H9 (cell line): ENCODE measurements at regions not wholly inside any gene's neighbourhood (a gene's known extent, or its start where the extent isn't known, plus 50 kb on each side); places are given as distances from the start of the nearest gene placed in this dataset.

Experiments
- DNase-seq: peaks from one replicate; pipeline ENCODE4 v3.0.0-alpha.2; 2017
- H2AFZ ChIP-seq: one replicate; pipeline ENCODE4 v1.6.1; 2013; ENCODE audit warnings: mild to moderate bottlenecking, low read length, control low read depth, moderate library complexity
- H2AK5ac ChIP-seq: 2 replicates; pipeline ENCODE4 v1.6.1; 2013; ENCODE audit warnings: low read length, control low read depth, mixed read lengths; ENCODE audit not compliant: insufficient read length
- H2BK120ac ChIP-seq: one replicate; pipeline ENCODE4 v1.6.1; 2013; ENCODE audit warnings: low read depth, mild to moderate bottlenecking, low read length, control low read depth, inconsistent platforms; ENCODE audit not compliant: poor library complexity, severe bottlenecking
- H2BK12ac ChIP-seq: 2 replicates; pipeline ENCODE4 v1.6.1; 2013; ENCODE audit warnings: low read length, control low read depth, mixed read lengths, low read depth; ENCODE audit not compliant: insufficient read length
- H2BK15ac ChIP-seq: 2 replicates; pipeline ENCODE4 v1.6.1; 2013; ENCODE audit warnings: low read depth, low read length, control low read depth
- H2BK20ac ChIP-seq: one replicate; pipeline ENCODE4 v1.6.1; 2013; ENCODE audit warnings: low read depth, mild to moderate bottlenecking, low read length, control low read depth, inconsistent platforms; ENCODE audit not compliant: poor library complexity, severe bottlenecking
- H2BK5ac ChIP-seq: 2 replicates; pipeline ENCODE4 v1.6.1; 2013; ENCODE audit warnings: low read length, control low read depth, mixed read lengths; ENCODE audit not compliant: insufficient read length
- H3K14ac ChIP-seq: 2 replicates; pipeline ENCODE4 v1.6.1; 2013; ENCODE audit warnings: low read length, control low read depth; ENCODE audit not compliant: insufficient read depth
- H3K18ac ChIP-seq: 2 replicates; pipeline ENCODE4 v1.6.1; 2013; ENCODE audit warnings: low read depth, mild to moderate bottlenecking, mixed read lengths, low read length, control low read depth; ENCODE audit not compliant: insufficient read length
- H3K23ac ChIP-seq: 2 replicates; pipeline ENCODE4 v1.6.1; 2013; ENCODE audit warnings: low read length, control low read depth, mixed read lengths, low read depth; ENCODE audit not compliant: insufficient read length
- H3K23me2 ChIP-seq: 2 replicates; pipeline ENCODE4 v1.6.1; 2013; ENCODE audit warnings: low read depth, mild to moderate bottlenecking, mixed read lengths, low read length, control low read depth; ENCODE audit not compliant: insufficient read length, poor library complexity, severe bottlenecking
- H3K27ac ChIP-seq: 2 replicates; pipeline ENCODE4 v1.5.1; 2013; ENCODE audit warnings: low read length, control low read depth, mixed read lengths, low read depth; ENCODE audit not compliant: insufficient read length
- H3K27me3 ChIP-seq: 2 replicates; pipeline ENCODE4 v1.6.1; 2013; ENCODE audit warnings: low read length, control low read depth, inconsistent platforms; ENCODE audit not compliant: insufficient read depth
- H3K4ac ChIP-seq: 2 replicates; pipeline ENCODE4 v1.6.1; 2013; ENCODE audit warnings: low read depth, mild to moderate bottlenecking, control low read depth, inconsistent platforms, low read length, moderate library complexity
- H3K4me1 ChIP-seq: 2 replicates; pipeline ENCODE4 v1.6.1; 2013; ENCODE audit warnings: low read length, control low read depth, inconsistent platforms; ENCODE audit not compliant: insufficient read depth
- H3K4me2 ChIP-seq: 2 replicates; pipeline ENCODE4 v1.6.1; 2013; ENCODE audit warnings: low read length, control low read depth, mixed read lengths; ENCODE audit not compliant: insufficient read length, insufficient read depth
- H3K56ac ChIP-seq: 2 replicates; pipeline ENCODE4 v1.6.1; 2013; ENCODE audit warnings: low read depth, mild to moderate bottlenecking, mixed read lengths, low read length, control low read depth; ENCODE audit not compliant: insufficient read length
- H3K79me1 ChIP-seq: 2 replicates; pipeline ENCODE4 v1.6.1; 2013; ENCODE audit warnings: low read depth, mild to moderate bottlenecking, moderate library complexity, low read length, control low read depth, inconsistent platforms; ENCODE audit not compliant: insufficient read depth, poor library complexity, severe bottlenecking
- H3K79me2 ChIP-seq: 2 replicates; pipeline ENCODE4 v1.6.1; 2013; ENCODE audit warnings: low read length, control low read depth, inconsistent platforms; ENCODE audit not compliant: insufficient read depth
- H3K9ac ChIP-seq: 2 replicates; pipeline ENCODE4 v1.6.1; 2013; ENCODE audit warnings: low read length, control low read depth, mixed read lengths; ENCODE audit not compliant: insufficient read length; ENCODE audit errors: extremely low read depth
- H3K9me3 ChIP-seq: one replicate; pipeline ENCODE4 v1.6.1; 2013; ENCODE audit warnings: low read depth, low read length, inconsistent platforms; ENCODE audit not compliant: control insufficient read depth
- H3T11ph ChIP-seq: one replicate; pipeline ENCODE4 v1.6.1; 2013; ENCODE audit warnings: mild to moderate bottlenecking, low read length, control low read depth, inconsistent platforms
- H4K20me1 ChIP-seq: one replicate; pipeline ENCODE4 v1.6.1; 2013; ENCODE audit not compliant: control insufficient read depth, insufficient read length, insufficient read depth
- H4K5ac ChIP-seq: 2 replicates; pipeline ENCODE4 v1.6.1; 2013; ENCODE audit warnings: low read depth, mild to moderate bottlenecking, mixed read lengths, low read length, control low read depth; ENCODE audit not compliant: insufficient read length
- H4K8ac ChIP-seq: replicated peaks from 2 replicates; pipeline ENCODE4 v1.6.1; 2013; ENCODE audit warnings: low read length, control low read depth, mixed read lengths, low read depth; ENCODE audit not compliant: insufficient read length
- H4K91ac ChIP-seq: 2 replicates; pipeline ENCODE4 v1.6.1; 2013; ENCODE audit warnings: low read depth, mild to moderate bottlenecking, moderate library complexity, mixed read lengths, low read length, control low read depth; ENCODE audit not compliant: insufficient read length
- H3K27ac Mint-ChIP-seq, 3 experiments: 2 replicates in 2 of 3; 3 replicates in 1 of 3; pipeline ENCODE4 v1.8.0; 2020 to 2021; ENCODE audit warnings: mixed read lengths in 3 of 3, mild to moderate bottlenecking in 1 of 3, moderate library complexity in 1 of 3
- H3K27me3 Mint-ChIP-seq: 2 replicates; pipeline ENCODE4 v1.8.0; 2021; ENCODE audit warnings: low read depth, mild to moderate bottlenecking, moderate library complexity, mixed read lengths
- H3K36me3 Mint-ChIP-seq, 3 experiments: 2 replicates in 2 of 3; 3 replicates in 1 of 3; pipeline ENCODE4 v1.8.0; 2020 to 2021; ENCODE audit warnings: low read depth in 3 of 3, mixed read lengths in 3 of 3; ENCODE audit not compliant: insufficient read depth in 1 of 3
- H3K4me1 Mint-ChIP-seq, 2 experiments: 2 replicates each; pipeline ENCODE4 v1.8.0; 2020; ENCODE audit warnings: mixed read lengths in 2 of 2
- H3K4me3 Mint-ChIP-seq, 2 experiments: 2 replicates in 1 of 2; 3 replicates in 1 of 2; pipeline ENCODE4 v1.8.0; 2020 to 2021; ENCODE audit warnings: mild to moderate bottlenecking in 2 of 2, mixed read lengths in 2 of 2, moderate library complexity in 1 of 2
- H3K9me3 Mint-ChIP-seq, 2 experiments: 2 replicates in 1 of 2; 3 replicates in 1 of 2; pipeline ENCODE4 v1.8.0; 2020; ENCODE audit warnings: mild to moderate bottlenecking in 2 of 2, mixed read lengths in 2 of 2, moderate library complexity in 1 of 2
- TF ChIP-seq, protein P1 (sequence below): fragments of 200-600 bp; sonication (generic); conservative IDR thresholded peaks from 3 replicates; pipeline ENCODE4 v1.8.0; 2021; ENCODE audit warnings: antibody characterized with exemption, mild to moderate bottlenecking

DNA sequence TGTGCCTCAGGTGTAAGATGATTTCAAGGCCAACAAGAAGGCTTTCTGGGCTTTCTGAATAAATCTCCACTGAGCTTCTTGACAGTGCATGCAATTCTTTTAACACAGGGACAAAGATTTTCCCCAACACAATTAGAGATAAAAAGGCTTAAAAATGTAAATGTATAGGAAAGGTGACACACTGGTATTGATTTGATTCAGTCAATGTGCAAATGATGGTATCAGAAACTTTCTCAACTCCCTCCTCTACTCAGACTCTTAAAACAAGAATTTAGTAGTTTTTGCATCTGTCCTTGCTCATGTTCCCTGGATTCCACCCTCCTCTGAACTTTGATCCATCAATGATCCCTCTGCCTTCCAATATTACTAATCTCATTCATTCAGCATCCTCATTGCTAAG, 111.6 kb upstream of the FNDC3A start:
- no peaks in the 10 kb centered on the region for H3K27me3 ChIP-seq
- no peak overlapping the region for H3K4me2 ChIP-seq
- H3K18ac ChIP-seq: no peak overlapping the region
- H4K20me1 ChIP-seq: no peaks in the 10 kb centered on the region
- H2AFZ ChIP-seq: no peak overlapping the region
- H3K79me2 ChIP-seq: no peaks in the 10 kb centered on the region
- no peaks in the 10 kb centered on the region for H3K36me3 Mint-ChIP-seq
- no peak overlapping the region for H2BK15ac ChIP-seq
- H3K9me3 ChIP-seq: no peaks in the 10 kb centered on the region
- no peak overlapping the region for H3K9ac ChIP-seq
- TF ChIP-seq, protein P1, sequence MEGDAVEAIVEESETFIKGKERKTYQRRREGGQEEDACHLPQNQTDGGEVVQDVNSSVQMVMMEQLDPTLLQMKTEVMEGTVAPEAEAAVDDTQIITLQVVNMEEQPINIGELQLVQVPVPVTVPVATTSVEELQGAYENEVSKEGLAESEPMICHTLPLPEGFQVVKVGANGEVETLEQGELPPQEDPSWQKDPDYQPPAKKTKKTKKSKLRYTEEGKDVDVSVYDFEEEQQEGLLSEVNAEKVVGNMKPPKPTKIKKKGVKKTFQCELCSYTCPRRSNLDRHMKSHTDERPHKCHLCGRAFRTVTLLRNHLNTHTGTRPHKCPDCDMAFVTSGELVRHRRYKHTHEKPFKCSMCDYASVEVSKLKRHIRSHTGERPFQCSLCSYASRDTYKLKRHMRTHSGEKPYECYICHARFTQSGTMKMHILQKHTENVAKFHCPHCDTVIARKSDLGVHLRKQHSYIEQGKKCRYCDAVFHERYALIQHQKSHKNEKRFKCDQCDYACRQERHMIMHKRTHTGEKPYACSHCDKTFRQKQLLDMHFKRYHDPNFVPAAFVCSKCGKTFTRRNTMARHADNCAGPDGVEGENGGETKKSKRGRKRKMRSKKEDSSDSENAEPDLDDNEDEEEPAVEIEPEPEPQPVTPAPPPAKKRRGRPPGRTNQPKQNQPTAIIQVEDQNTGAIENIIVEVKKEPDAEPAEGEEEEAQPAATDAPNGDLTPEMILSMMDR: no peak
- no peak overlapping the region for H3K4ac ChIP-seq
- no peak overlapping the region for H2AK5ac ChIP-seq
- H2BK20ac ChIP-seq: no peak overlapping the region
- H2BK12ac ChIP-seq: no peak overlapping the region
- H2BK5ac ChIP-seq: no peak overlapping the region
- H3K79me1 ChIP-seq: no peaks in the 10 kb centered on the region
- no peak overlapping the region for H3K27ac Mint-ChIP-seq
- H2BK120ac ChIP-seq: no peak overlapping the region
- H3K56ac ChIP-seq: no peak overlapping the region
- no peak overlapping the region for H4K91ac ChIP-seq
- H3K23ac ChIP-seq: no peak overlapping the region
- no peaks in the 10 kb centered on the region for H3K27me3 Mint-ChIP-seq
- H3K23me2 ChIP-seq: no peaks in the 10 kb centered on the region
- H3K9me3 Mint-ChIP-seq: no peaks in the 10 kb centered on the region
- no peaks in the 10 kb centered on the region; the same call in 1 of the 2 replicates for H3K4me1 ChIP-seq
- H4K8ac ChIP-seq: no peak overlapping the region
- H3K14ac ChIP-seq: no peak overlapping the region
- no peak overlapping the region for H3K27ac ChIP-seq
- H4K5ac ChIP-seq: no peak overlapping the region
- peaks cover 6 to 10% of the 10 kb centered on the region in 2 experiments for H3K4me1 Mint-ChIP-seq
- H3K4me3 Mint-ChIP-seq: no peak overlapping the region
- DNase-seq: no peak
- no peak overlapping the region for H3T11ph ChIP-seq
